ENCODE measurements at regions not wholly inside any gene's neighbourhood (a gene's known extent, or its start where the extent isn't known, plus 50 kb on each side); places are given as distances from the start of the nearest gene placed in this dataset.

DNA sequence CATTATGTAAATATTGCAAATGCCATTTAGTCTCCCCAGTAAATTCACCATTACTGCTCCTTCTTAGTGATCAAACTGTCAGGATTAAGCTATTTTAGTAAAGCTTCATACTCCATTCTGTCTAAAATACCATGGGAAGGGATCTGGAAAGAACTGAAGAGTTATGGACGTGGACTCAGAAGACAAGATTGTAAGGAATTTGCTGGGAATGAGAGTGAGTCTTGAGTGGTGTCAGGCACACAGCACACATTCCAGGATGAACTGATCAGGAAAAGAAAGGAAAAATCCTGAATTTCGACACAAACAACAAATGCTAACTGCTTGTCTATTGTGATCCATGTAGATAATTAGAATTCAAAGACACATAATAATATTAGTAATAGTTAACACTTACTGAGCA, 311.0 kb downstream of the CENPC start:
- DNase-seq (ENCODE audit: low read depth in 2 of 2): no peak

DNA sequence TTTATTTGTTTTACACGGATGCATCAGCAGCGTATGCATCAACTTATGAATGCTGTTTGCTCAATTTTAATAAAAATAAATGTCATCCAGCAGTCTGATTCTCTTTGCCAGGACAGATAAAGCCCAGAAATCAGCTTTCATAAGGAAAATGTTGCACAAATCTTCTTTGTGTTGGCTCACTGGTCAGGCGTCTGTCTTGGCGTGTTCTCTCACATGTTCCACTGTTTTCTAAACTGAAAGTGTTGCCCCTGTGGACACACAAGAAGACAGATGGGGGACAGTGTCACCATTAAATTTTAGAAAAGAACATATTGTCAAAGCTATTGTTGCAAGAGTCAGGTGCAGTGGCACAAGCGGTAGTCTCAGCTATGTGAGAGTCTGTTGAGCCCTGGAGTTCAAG, 316.2 kb downstream of the CENPC start:
- DNase-seq (ENCODE audit: low read depth in 2 of 2): no peak

- DNase-seq (ENCODE audit: low read depth in 2 of 2): no peak
Measured at GRCh38 chr4:67220861-67221260, 324.4 kb downstream of the CENPC start.

GRCh38 chr4:67218883-67219282, 326.4 kb downstream of the CENPC start:
- no peak for DNase-seq (ENCODE audit: low read depth in 2 of 2)

DNA sequence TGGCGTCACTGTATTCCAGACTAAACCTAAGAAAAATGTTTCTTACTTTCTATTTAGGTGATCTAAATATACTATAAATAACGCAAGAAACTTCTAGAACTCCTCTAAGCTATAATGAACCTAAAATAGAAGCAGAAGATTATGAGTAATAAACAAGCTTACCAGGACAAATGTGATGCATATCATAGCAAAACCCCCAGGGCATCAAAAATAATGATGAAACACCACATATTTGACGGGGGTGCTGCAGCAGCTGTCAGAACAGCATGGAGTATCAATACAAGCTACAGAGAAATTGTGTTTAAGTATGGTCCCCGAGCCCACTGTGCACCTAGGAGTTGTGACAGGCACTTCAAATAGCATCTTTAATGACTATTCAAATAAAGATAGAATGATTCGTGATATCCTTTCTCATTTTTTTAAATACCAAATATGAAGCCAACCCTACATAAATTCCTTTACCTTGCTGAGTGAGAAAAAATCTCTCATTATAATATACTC, 337.3 kb downstream of the CENPC start:
- DNase-seq (ENCODE audit: low read depth in 2 of 2): no peak

DNA sequence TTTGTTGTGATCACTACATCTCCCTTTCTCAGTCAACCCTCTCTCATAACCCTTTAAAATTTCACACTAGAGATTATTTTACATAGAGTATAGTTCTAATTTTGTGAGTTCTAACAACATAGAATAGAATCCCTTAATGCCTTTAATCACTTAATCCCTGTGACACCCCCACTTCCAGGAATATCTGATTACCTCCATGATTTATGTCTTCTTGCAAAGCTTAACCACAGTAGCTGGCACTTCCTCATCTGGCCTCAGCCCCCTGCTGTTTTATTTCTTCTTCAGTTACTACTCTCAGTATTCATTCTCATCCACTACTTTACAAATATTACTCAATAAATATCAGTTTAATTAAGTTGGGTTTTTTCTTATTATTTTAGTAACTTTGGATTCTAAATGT, 340.9 kb downstream of the CENPC start:
- no peak for DNase-seq (ENCODE audit: low read depth in 2 of 2)

DNA sequence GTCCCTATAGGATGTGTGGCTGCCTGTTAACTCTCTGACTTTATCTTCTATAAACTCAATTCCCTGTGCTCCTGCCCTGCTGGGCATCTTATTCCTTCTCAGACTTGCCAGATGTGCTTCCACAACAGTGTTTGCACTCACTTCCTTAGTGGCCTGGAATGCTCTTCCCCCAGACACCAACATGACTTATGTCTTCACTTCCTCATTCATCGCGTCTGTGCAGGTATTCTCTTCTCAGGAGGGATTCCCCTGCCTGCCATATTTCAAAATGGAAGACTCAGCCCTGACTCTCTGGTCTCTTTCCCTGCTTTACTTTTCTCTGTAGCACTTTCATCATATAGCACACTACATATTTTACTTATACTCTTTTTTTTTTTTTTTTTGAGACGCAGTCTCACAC, 344.0 kb downstream of the CENPC start:
- DNase-seq (ENCODE audit: low read depth in 2 of 2): no peak

DNA sequence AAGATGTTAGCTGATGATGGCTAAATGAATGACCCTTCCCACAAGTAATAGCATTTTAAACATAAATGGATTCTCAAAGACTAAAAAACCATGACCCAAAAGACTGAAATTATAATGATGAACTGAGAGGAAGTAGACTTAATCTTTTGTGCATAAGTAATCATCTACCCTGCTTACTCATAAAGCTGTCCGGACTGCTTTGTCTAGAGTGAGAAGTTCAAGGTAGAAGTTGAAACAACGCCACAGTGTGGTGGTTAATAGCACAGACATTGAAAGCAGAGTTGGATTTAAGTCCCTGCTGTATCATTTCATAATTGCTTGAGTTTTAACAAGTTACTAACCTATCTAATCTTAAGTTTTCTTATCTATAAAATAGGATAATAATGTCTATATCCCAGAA, 346.6 kb downstream of the CENPC start:
- no peak for DNase-seq (ENCODE audit: low read depth in 2 of 2)

- DNase-seq (ENCODE audit: low read depth in 2 of 2): no peak
Measured at GRCh38 chr4:67167849-67168248, 377.5 kb downstream of the CENPC start.

- DNase-seq (ENCODE audit: low read depth in 2 of 2): no peak
Measured at GRCh38 chr4:67162690-67163089, 382.6 kb downstream of the CENPC start.

DNA sequence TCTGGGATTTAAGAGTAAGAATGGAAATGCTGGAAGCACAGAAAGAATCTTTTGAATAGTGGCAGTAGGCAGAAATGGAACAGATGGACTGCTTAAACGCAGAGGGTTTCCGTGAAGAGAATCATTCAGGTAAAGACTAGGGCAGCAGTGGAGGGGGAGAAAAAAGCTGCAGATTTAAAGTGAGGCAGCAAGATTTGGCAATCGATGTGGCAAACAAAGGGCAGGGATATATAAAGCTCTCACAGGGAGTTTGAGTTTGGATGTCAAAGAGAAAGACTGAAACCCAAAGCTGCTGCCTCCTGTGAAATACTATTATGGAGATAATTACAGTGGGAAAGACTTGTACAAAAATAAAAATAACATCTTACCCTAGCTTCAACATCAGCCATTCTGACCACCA, 384.0 kb downstream of the CENPC start:
- no peak for DNase-seq (ENCODE audit: low read depth in 2 of 2)

GRCh38 chr4:67160394-67160793, 384.9 kb downstream of the CENPC start:
- no peak for DNase-seq (ENCODE audit: low read depth in 2 of 2)

DNA sequence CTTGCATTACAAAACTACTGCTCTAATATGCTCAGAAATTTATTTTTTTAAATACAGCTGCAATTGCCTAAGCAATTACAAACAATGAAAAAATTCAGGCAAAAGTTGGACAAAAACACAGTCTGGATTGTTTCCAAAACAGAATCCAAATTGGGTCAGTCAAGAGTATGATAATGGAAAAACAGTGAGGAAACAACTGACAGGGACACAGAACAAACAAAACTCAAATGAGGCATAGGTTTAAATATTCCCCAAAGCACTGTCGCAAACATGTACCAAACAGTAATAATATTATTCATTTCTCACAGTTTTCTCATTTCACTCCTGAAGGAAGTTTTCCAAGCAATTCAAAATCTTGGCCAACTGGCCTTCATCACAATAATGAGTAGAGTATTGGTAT, 386.6 kb downstream of the CENPC start:
- DNase-seq (ENCODE audit: low read depth in 2 of 2): no peak

- DNase-seq (ENCODE audit: low read depth in 2 of 2): no peak
Measured at GRCh38 chr4:67152976-67153375, 392.3 kb downstream of the CENPC start.

DNA sequence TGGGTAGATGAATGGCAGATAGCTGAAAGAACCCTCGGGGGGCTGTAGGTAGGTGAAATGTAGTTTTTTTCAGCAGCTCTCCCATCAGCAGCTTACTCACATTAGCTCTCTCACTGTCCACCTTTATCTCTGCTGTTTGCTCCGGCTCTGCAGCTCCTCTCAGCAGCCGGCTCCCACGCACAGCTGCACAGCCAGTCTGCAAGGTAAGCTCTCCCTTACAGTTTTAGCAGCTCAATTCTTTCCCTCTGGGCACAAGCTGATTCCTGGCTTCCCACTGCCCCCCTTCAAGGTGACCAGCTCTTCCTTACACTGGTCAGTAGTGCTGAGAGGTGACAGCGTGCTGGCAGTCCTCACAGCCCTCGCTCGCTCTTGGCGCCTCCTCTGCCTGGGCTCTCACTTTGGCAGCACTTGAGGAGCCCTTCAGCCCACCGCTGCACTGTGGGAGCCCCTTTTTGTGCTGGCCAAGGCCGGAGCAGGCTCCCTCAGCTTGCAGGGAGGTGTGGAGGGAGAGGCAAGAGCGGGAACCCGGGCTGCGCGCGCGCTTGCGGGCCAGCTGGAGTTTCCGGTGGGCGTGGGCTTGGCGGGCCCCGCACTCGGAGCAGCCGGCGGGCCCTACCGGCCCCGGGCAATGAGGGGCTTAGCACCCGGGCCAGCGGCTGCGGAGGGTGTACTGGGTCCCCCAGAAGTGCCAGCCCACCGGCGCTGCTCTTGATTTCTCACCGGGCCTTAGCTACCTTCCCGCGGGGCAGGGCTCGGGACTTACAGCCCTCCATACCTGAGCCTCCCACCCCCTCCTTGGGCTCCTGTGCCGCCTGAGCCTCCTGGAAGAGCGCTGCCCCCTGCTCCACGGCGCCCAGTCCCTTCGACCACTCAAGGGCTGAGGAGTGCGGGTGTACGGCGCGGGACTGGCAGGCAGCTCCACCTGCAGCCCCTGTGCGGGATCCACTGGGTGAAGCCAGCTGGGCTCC, 393.6 kb downstream of the CENPC start:
- DNase-seq (ENCODE audit: low read depth in 2 of 2): no peak

- DNase-seq (ENCODE audit: low read depth in 2 of 2): no peak
Measured at GRCh38 chr4:67141586-67141985, 403.7 kb downstream of the CENPC start.

DNA sequence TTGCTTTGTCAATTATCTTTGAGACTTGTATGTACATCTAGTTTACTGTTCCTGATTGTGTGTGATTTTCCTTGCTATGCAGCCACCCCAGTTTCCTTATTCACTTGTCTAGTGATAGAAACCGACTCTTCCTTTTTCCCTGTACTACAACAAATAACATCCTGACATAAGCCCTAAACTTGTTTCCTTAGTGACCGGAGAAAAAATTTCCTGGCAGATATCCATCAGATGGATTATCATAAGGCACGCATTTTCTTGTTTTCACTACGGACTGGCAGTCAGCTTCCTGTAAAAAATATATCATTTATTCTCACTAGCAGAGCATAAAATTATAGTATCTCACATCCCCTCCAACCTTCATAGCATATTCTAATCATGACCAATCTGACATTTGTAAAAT, 410.7 kb downstream of the CENPC start:
- no peak for DNase-seq (ENCODE audit: low read depth in 2 of 2)

- no peak for DNase-seq (ENCODE audit: low read depth in 2 of 2)
Measured at GRCh38 chr4:67133162-67133561, 412.1 kb downstream of the CENPC start.

DNA sequence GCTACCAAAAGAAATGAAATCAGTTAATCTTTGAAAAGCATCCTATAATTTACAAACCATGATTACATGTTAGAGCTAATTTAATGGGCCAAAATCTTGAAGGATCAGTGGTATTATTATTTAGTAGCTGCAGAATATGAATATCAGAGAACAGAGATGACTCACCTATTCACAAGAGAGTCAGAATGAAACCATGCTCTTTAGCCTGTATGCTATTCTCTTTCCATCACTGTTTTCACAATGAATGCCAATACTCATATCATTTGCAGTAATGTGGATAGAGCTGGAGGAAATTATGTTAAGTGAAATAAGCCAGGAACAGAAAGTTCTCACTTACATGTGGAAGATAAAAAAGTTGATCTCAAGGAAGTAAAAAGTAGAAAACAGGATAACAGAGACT, 414.1 kb downstream of the CENPC start:
- DNase-seq (ENCODE audit: low read depth in 2 of 2): no peak

- DNase-seq (ENCODE audit: low read depth in 2 of 2): no peak
Measured at GRCh38 chr4:67130411-67130810, 414.9 kb downstream of the CENPC start.

DNA sequence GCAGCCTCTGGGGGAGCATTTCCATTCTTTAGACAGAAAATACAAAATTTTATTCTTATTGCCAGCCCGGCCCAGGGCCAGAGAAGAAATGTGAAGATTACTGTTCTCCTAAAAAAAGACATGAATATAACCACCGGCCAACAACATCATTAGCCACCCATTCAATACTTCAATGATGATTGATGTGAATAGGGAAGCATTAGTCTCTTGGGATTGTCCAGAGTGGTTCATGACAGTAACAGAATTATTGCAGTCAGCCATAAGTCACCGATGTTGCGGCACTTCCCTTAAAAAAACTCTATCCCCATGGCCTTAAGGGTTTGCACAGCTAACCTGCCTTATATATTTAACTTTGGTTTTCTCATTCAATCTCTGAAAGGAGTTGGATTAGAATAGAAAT, 418.7 kb downstream of the CENPC start:
- no peak for DNase-seq (ENCODE audit: low read depth in 2 of 2)

DNA sequence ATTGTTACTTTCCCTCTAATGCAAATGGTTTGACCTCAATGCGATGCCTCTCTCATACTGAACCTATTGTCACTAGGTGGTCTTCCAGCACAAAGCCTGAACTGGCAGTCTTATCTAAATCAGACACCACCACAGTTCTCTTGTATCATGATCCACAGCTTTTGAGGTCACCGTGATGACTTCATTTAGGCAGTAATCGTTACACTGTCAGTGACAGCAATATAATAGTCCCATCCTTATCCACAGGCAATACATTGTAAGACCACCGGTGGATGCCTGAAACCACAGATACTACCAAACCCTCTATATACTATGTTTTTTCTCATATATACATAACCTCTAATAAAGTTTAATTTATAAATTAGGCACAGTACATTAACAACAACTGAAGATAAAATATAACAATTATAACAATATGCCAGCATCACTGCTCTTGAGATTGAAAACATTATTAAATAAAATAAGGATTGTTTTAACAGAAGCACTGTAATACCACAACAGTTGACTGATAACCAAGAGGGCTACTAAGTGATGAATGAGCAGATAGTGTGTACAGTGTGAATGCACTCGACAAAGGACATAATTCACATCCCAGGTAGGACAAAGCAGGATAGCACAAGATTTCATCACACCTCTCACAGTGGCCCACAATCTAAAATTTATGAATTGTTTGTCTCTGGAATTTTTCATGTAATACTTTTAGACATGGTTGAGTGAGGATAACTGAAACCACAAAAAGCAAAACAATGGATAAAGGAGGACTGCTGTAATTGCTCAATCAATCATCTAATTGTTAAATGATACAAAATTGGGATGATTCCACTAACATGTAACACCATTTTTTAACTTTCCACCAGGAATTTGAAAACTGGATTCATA, 419.4 kb downstream of the CENPC start:
- no peak for DNase-seq (ENCODE audit: low read depth in 2 of 2)

DNA sequence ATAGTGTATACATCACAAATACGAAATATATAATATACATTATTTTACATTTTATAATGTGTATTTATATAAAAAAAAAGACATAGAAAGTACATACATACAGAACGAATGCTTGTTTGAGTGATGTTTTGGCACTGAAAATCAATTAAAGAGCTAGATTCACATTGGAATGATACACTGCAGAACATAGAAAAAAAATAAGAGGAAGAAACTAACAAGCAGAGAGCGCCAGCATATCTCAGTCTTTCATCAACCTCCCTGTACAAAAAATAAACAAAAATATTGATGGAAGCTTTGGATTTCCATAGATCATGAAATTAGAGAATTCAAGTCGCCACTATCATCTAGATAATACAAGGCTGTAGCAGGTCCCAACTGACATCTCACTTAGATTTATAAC, 420.6 kb downstream of the CENPC start:
- DNase-seq (ENCODE audit: low read depth in 2 of 2): no peak
